ENCODE measurements at regions not wholly inside any gene's neighbourhood (a gene's known extent, or its start where the extent isn't known, plus 50 kb on each side); places are given as distances from the start of the nearest gene placed in this dataset.
A peak's percentile ranks its signal among the peaks of the same experiment; 100 is the strongest.
"Not testable (repeated sequence)": the region's sequence is repeated elsewhere in the genome, so short reads cannot be mapped to it uniquely, and the experiment has no call there.

GRCh38 chrX:111581086-111581485 lies 69.6 kb downstream of the SERTM2 start:
- no peak for DNase-seq

- DNase-seq, result peak; percentile 77
Measured at GRCh38 chrX:111585337-111585736, 73.9 kb downstream of the SERTM2 start.

- DNase-seq, result not testable (repeated sequence)
Measured at GRCh38 chrX:111594348-111594877, 83.0 kb downstream of the SERTM2 start.

GRCh38 chrX:111597967-111598366 lies 83.0 kb upstream of the ALG13 start:
- DNase-seq, result no peak

GRCh38 chrX:111608724-111609123 lies 72.2 kb upstream of the ALG13 start:
- DNase-seq, result no peak

- DNase-seq, result no peak
Measured at GRCh38 chrX:111609206-111609605, 71.8 kb upstream of the ALG13 start.

- DNase-seq, result no peak
Measured at GRCh38 chrX:111615227-111615626, 65.7 kb upstream of the ALG13 start.

- DNase-seq, result no peak
Measured at GRCh38 chrX:111616786-111617185, 64.2 kb upstream of the ALG13 start.

GRCh38 chrX:111620084-111620483 lies 60.9 kb upstream of the ALG13 start:
- DNase-seq, result not testable (repeated sequence)

- no peak for DNase-seq
Measured at GRCh38 chrX:111624169-111624568, 56.8 kb upstream of the ALG13 start.

GRCh38 chrX:111627256-111627655 lies 53.7 kb upstream of the ALG13 start:
- not testable (repeated sequence) for DNase-seq
